HG03457 (cell line): ENCODE measurements at regions not wholly inside any gene's neighbourhood (a gene's known extent, or its start where the extent isn't known, plus 50 kb on each side); places are given as distances from the start of the nearest gene placed in this dataset.

ENCODE experiments used
- ATAC-seq: cut with Tn5 transposase; IDR thresholded peaks from one replicate; pipeline ENCODE4 v1.9.1; 2021; ENCODE audit warnings: moderate number of reproducible peaks; ENCODE audit not compliant: unreplicated experiment

GRCh38 chr12:97912943-97913342 is 450.3 kb downstream of the RMST start:
- no peak for ATAC-seq

- no peak for ATAC-seq
Measured at GRCh38 chr12:97921979-97922722, 459.5 kb downstream of the RMST start.

- no peak for ATAC-seq
Measured at GRCh38 chr12:97923546-97923945, 460.9 kb downstream of the RMST start.

DNA sequence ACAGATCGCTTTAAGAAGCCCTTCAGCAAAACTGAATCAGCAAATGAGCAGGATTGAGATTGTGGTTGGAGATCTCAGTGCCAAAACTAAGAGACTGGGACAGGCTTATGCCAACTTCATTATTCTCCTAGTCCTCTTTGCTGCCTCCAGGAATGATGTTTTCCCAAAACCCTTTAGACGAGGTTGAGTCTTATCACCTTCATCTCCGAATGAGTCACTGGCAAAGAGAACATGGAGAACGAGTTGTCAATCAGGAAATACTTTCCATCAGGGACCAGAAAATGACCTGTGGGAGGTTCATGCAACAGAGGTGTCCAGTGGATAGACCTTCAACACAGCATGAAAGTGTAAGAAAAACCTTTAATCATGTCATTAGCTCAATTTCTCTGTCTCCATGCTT is 461.5 kb downstream of the RMST start:
- ATAC-seq = no peak

DNA sequence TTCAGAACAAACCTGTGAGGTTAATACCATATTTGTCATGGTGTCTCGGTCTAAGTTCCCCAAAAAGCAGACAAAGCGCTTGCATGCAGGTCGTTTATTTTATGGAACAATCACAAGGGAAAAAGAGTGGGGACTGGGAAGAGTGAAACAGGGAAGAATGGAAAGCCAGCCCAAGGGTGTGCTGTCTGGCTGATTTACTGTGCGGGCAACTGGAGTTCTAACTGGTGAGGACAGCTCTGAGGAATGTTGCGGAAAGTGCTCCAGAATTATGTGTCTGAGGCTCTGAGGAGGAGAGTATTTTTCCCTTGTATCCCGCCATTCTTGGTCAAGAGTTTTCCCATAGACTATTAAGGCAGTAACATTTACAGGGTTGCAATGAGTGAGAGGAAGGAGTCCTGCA is 465.4 kb downstream of the RMST start:
- ATAC-seq = no peak

DNA sequence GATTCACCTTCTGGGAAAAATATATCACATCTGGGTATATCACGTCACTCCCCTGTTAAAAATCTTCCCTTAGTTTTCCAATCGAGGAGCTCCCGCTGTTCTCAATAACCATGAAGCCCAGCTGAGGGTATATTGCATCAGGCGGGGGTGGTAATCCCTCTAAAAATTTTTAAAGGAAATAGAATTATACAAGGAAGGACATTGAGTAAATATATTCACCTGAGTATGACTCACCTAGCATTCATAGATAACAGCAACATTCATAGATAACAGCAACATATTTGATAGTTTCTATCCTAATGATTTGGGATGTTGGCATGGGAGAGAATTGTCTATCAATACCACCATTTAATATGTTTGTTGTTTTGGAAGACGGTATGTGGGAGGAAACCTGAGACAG is 473.6 kb downstream of the RMST start:
- no peak for ATAC-seq

GRCh38 chr12:97938031-97938430 is 475.4 kb downstream of the RMST start:
- no peak for ATAC-seq

GRCh38 chr12:97939156-97939555 is 476.6 kb downstream of the RMST start:
- ATAC-seq = no peak

- ATAC-seq = no peak
Measured at GRCh38 chr12:97940105-97940504, 477.5 kb downstream of the RMST start.

- ATAC-seq = no peak
Measured at GRCh38 chr12:97940629-97941028, 478.0 kb downstream of the RMST start.

- no peak for ATAC-seq
Measured at GRCh38 chr12:97941686-97942354, 479.2 kb downstream of the RMST start.

DNA sequence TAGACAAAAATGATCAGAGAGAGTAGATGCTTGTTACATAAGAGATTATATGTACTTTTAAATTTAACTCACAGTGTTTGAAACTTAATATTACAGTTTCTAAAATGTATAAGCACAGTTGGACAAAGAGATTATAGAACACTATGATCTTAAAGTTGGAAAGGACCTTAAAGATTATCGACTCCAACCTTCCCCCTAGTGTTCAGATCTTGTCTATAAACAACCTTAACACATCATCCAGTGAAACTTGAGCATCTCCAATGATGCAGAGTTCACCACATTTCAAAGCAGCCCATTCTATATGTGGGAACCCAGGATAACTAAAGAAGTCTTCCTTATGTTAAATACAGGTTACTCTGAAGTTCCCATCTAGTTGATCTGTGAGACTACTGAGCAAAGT is 480.8 kb downstream of the RMST start:
- no peak for ATAC-seq

GRCh38 chr12:97944576-97944975 is 482.0 kb downstream of the RMST start:
- no peak for ATAC-seq

DNA sequence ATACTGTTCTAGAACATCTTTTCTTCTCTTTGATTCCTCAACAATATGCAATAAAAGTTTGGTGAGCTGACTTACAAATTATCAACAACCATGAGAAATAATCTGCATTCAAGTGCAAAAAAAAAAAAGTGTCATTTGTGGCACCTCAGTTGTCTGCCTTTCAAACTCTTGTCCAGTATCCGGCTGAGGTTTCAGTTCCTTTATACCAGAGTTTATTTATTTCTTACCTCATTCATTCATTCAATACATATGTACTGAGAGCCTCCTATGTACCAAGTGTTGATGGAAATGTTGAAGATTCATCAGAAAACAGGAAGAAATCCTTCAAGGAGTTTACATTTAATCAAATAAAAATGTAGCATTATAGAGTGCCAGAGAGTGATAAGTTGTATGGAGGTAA is 484.1 kb downstream of the RMST start:
- no peak for ATAC-seq

GRCh38 chr12:97948591-97948990 is 486.0 kb downstream of the RMST start:
- no peak for ATAC-seq

DNA sequence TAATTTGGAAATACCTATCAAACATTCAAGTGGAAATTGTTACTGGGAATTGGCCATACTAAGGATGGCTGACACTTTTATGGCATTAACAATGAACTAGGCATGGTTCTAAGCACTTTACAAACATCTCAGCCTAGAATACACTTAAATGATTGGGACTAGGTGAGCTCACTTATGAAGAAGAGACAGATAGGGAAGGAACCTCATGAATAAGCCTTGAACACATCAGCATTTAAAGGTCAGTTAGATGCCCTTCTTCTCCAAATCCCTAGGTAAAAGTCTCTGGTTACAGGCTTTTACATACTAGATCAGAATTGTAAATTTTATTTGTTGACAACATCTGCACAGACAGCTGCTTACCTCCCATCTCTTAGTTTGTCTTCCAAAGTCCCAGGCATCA is 488.6 kb downstream of the RMST start:
- no peak for ATAC-seq

DNA sequence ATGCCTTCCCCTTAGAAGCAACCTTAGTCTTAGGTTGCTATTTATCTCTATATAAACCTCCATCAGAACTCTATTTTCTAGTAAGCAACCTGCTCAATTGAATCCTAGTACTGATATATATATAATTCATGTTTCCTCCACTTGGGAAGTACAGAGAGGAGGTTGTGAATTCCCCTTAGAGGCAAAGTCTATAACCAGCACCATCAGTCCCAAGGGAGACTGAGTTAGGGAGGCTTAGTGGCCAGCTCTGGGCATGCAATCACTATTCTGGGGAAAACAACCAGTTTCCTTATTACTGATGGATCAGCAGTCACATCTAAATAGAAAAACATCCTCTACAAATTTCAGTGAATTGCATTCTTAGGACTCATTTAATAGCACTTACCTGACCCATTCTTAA is 489.1 kb downstream of the RMST start:
- no peak for ATAC-seq

GRCh38 chr12:97957109-97957508 is 494.5 kb downstream of the RMST start:
- ATAC-seq = no peak

GRCh38 chr12:97960225-97960624 is 497.6 kb downstream of the RMST start:
- ATAC-seq = no peak

DNA sequence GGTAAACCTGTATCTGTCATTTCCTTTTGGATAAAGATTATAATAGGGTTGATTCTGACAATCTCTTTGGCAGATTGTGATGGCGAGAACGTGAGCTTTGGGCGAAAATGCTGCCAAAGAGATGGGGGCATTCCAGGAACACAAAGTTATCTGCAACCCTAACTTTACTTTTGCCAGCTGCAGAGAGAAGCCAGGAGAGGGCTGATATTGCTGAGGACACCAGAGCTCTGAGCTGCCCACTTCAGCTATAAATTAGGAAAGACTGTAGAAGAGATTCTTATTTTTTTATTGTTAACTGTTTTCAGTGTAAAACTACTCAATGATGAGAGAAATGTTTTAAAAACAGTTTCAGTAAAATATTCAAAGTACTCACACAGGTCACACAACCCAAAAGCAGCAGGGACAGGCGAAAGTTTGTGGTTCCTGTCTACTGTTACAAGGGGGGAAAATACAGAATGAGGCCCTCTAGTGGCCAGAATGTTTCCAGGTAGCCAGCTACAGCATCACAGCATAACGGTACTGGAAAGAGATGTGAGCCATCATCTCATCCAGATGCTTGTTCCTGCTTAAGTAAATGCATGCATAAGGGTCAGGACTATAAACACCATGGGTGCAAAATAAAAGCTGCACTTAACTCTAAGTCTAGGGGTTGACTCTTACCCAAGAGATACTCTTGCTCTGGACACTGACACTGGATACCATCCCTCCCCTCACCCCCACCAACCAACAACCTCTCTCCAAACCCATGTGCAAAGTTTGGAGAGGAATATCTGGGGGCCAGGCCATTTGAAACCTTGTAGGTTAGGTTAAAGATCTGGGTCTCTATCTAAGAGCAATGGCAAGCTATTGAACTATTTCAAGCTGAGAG is 498.4 kb downstream of the RMST start:
- ATAC-seq = peak; percentile 71

GRCh38 chr12:97967831-97968230 is 505.2 kb downstream of the RMST start:
- ATAC-seq = no peak
